ENCODE measurements at regions not wholly inside any gene's neighbourhood (a gene's known extent, or its start where the extent isn't known, plus 50 kb on each side); places are given as distances from the start of the nearest gene placed in this dataset.

GRCh38 chr2:103002954-103003353 lies 241.1 kb downstream of the TMEM182 start:
- TF ChIP-seq CTCF (conservative IDR thresholded peaks at IDR 0.05 in 1 of 2, IDR thresholded peaks at IDR 0.05 in 1 of 2; ENCODE audit: extremely low read depth in 1 of 2, insufficient read depth in 1 of 2, low read depth in 1 of 2, low read length in 2 of 2) (no peak), EZH2 (IDR thresholded peaks at IDR 0.05; ENCODE audit: borderline replicate concordance, low read length) (no peak)

Data from mammary epithelial cell (primary cell).